Mesothelial cell of epicardium (in vitro differentiated cells): ENCODE measurements at regions not wholly inside any gene's neighbourhood (a gene's known extent, or its start where the extent isn't known, plus 50 kb on each side); places are given as distances from the start of the nearest gene placed in this dataset.
A peak's percentile ranks its signal among the peaks of the same experiment; 100 is the strongest.

Experiments used
- DNase-seq, 2 experiments: peaks; one replicate each; pipeline ENCODE4 v3.0.0; 2021; ENCODE audit warnings: low spot score in 2 of 2; ENCODE audit not compliant: unreplicated experiment in 2 of 2
- H3K27ac Mint-ChIP-seq: 2 replicates; pipeline ENCODE4 v1.8.0; 2021; ENCODE audit warnings: mixed read lengths
- H3K27me3 Mint-ChIP-seq: 2 replicates; pipeline ENCODE4 v1.8.0; 2021; ENCODE audit warnings: low read depth, mixed read lengths
- H3K36me3 Mint-ChIP-seq: 2 replicates; pipeline ENCODE4 v1.8.0; 2021; ENCODE audit warnings: mixed read lengths
- H3K4me1 Mint-ChIP-seq: 2 replicates; pipeline ENCODE4 v1.8.0; 2021; ENCODE audit warnings: mixed read lengths
- H3K4me3 Mint-ChIP-seq: 2 replicates; pipeline ENCODE4 v1.8.0; 2021; ENCODE audit warnings: mild to moderate bottlenecking, moderate library complexity, mixed read lengths
- H3K9me3 Mint-ChIP-seq: 2 replicates; pipeline ENCODE4 v1.8.0; 2021; ENCODE audit warnings: mixed read lengths
- CTCF ChIP-seq: fragments of 200-600 bp; sonication (generic); IDR thresholded peaks from one replicate; pipeline ENCODE4 v1.5.0; 2021; ENCODE audit warnings: antibody characterized with exemption; ENCODE audit not compliant: unreplicated experiment

- Mint-ChIP-seq H3K4me1 (peaks cover 14% of the 10 kb centered on the region), H3K36me3 (no peaks in the 10 kb centered on the region), H3K9me3 (no peaks in the 10 kb centered on the region), H3K27me3 (no peaks in the 10 kb centered on the region), H3K4me3 (no peak overlapping the region), H3K27ac (no peak overlapping the region)
- TF ChIP-seq CTCF, result no peak
- DNase-seq, result no peak
These were observed 1088.6 kb downstream of the TUSC7 start for GRCh38 chr3:117798221-117798620.

- H3K4me1 Mint-ChIP-seq, result peaks cover 13% of the 10 kb centered on the region
- TF ChIP-seq CTCF, result no peak
- no peaks in the 10 kb centered on the region for H3K36me3 Mint-ChIP-seq
- H3K4me3 Mint-ChIP-seq, result no peak overlapping the region
- DNase-seq, result no peak
- H3K27me3 Mint-ChIP-seq, result no peaks in the 10 kb centered on the region
- H3K27ac Mint-ChIP-seq, result no peak overlapping the region
- no peaks in the 10 kb centered on the region for H3K9me3 Mint-ChIP-seq
These were observed 1089.3 kb downstream of the TUSC7 start for GRCh38 chr3:117798687-117799386.

- peaks cover 11% of the 10 kb centered on the region for H3K4me1 Mint-ChIP-seq
- no peak overlapping the region for H3K4me3 Mint-ChIP-seq
- no peak for DNase-seq
- H3K27me3 Mint-ChIP-seq, result no peaks in the 10 kb centered on the region
- H3K36me3 Mint-ChIP-seq, result no peaks in the 10 kb centered on the region
- no peak overlapping the region for H3K27ac Mint-ChIP-seq
- H3K9me3 Mint-ChIP-seq, result no peaks in the 10 kb centered on the region
- TF ChIP-seq CTCF, result no peak
These were observed 1089.8 kb downstream of the TUSC7 start for GRCh38 chr3:117799387-117799735.

- no peak for DNase-seq
- Mint-ChIP-seq H3K27ac (peak overlapping the region; percentile 28), H3K4me3 (no peak overlapping the region), H3K4me1 (peaks cover 11% of the 10 kb centered on the region), H3K36me3 (no peaks in the 10 kb centered on the region), H3K9me3 (no peaks in the 10 kb centered on the region), H3K27me3 (no peaks in the 10 kb centered on the region)
- TF ChIP-seq CTCF, result no peak
These were observed 1092.3 kb downstream of the TUSC7 start for GRCh38 chr3:117801912-117802239.

- TF ChIP-seq CTCF, result no peak
- DNase-seq, result no peak
- peaks cover 1% of the 10 kb centered on the region for H3K4me1 Mint-ChIP-seq
- no peak overlapping the region for H3K27ac Mint-ChIP-seq
- no peaks in the 10 kb centered on the region for H3K9me3 Mint-ChIP-seq
- H3K36me3 Mint-ChIP-seq, result no peaks in the 10 kb centered on the region
- no peaks in the 10 kb centered on the region for H3K27me3 Mint-ChIP-seq
- H3K4me3 Mint-ChIP-seq, result no peak overlapping the region
These were observed 1099.9 kb downstream of the TUSC7 start for GRCh38 chr3:117809186-117810081.
